GM18519 (cell line): ENCODE measurements at regions not wholly inside any gene's neighbourhood (a gene's known extent, or its start where the extent isn't known, plus 50 kb on each side); places are given as distances from the start of the nearest gene placed in this dataset.

Source experiments
- ATAC-seq: cut with Tn5 transposase; IDR thresholded peaks from one replicate; pipeline ENCODE4 v1.9.1; 2021; ENCODE audit warnings: mild to moderate bottlenecking, moderate library complexity; ENCODE audit not compliant: unreplicated experiment, low FRiP score

GRCh38 chr14:49527221-49527620 lies 59.0 kb downstream of the RPS29 start:
- no peak for ATAC-seq

- ATAC-seq = no peak
These were observed 60.1 kb downstream of the RPS29 start for GRCh38 chr14:49526101-49526500.

- no peak for ATAC-seq
These were observed 69.9 kb downstream of the RPS29 start for GRCh38 chr14:49516286-49516685.

GRCh38 chr14:49512571-49512970 lies 73.6 kb downstream of the RPS29 start:
- no peak for ATAC-seq

- ATAC-seq = no peak
These were observed 74.0 kb downstream of the RPS29 start for GRCh38 chr14:49512147-49512551.

DNA sequence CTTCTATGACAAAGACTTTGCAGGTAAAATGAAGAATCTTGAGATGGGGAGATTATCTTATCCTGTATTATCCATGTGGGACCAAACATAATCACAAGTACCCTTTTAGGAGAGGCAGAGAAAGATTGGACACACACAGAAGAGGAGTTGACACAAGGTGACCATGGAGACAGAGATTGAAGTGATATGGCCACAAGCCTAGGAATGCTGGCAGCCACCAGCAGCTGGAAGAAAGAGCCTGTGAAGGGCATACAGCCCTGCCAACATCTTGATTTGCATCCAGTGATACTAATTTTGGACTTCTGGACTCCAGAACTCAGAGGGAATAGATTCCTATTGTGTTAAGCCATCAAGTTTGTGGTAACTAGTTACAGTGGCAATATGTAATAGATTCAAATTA lies 78.1 kb downstream of the RPS29 start:
- no peak for ATAC-seq

- no peak for ATAC-seq
These were observed 79.5 kb downstream of the RPS29 start for GRCh38 chr14:49506650-49507049.

DNA sequence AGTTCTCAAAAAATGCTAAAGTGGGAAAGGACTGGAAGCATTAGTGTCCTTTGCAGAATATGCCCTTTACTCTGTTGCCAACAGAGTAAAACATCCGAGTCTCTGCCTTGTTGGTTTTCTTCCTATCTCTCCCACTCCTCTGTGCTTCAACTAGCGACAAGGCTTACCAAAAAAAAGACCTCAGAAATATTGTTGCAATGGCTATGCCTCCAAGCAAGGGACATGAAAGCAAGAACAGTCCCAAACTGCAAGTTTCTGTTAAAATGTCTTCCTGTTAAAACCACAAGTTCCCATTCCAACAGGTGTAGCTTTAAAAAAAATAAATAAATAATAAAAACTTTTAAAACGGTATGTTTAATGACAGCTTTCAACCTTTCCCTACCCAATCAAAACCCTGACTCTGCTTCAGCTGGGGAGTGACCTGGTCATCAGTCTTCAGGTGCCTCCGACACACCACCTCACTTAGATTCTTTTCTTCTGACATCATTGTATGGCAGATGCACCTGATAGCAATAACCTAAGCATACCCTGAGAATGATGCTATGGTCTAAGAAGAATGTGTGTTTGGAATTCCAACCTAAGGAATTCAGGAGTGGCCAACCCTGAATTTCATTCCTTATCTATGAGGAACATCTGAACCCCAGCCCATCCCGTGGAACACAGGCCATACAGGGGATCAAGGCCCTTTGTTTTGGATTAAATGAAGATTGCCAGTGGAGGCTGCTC lies 81.0 kb downstream of the RPS29 start:
- no peak for ATAC-seq

GRCh38 chr14:49497725-49498348 lies 88.3 kb downstream of the RPS29 start:
- ATAC-seq = peak; percentile 88

DNA sequence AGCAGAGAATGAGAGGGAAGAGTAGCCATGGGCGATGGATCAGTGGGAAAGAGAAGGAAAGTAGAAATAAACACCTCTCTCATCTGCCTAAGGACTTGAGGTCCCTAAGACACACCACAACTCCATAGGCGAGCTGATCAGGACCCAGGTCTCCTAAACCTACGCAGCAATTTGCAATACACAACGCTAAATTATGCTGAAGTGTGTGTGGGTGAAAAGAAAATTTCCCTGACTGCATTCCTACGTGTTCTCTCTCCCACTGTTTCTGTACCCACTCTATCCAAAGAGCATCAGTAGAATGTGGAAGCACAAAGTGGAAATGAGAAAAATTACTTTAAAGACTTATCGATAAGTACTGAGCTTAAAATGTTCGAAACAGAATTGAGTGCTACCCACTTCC lies 88.9 kb downstream of the RPS29 start:
- no peak for ATAC-seq

DNA sequence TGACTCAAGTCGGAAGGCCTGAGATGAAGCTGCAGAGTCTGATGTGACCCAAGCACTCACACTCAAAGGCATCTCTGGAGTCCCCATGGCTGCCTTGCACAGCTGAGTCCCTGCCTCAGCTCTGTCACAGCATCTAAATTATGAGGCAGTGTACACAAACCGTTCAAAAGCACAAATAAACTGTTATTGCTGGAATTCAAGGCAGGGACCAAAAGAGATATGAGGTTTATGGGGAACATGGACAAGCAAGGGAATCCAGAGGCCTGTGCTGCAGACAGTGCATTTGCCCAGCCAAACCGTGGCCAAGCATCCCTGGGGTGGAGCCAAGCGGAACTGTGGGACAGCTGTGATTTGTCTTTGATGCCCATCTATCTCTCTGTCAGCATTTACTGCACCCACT lies 91.3 kb downstream of the RPS29 start:
- no peak for ATAC-seq

GRCh38 chr14:49493557-49493956 lies 92.6 kb downstream of the RPS29 start:
- no peak for ATAC-seq

DNA sequence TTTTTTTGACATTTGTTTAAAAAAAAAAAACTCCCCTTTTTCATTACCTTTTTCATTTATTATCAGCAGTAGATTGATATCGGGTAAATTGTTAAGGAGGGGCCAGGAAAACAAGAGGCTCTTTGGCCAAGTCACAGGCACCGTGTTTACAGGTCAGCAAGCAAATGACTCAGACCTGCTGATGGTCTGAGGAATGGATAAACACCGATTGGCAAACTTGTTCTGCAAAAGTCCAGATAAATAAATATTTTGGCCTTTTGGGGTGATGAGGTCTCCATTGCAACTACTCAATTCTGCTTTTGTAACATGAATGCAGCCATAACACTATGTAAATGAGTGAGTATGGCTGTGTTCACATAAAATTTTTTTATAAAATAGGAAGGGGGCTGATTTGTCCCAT lies 94.0 kb downstream of the RPS29 start:
- no peak for ATAC-seq

GRCh38 chr14:49489341-49489740 lies 96.8 kb downstream of the RPS29 start:
- ATAC-seq = no peak

DNA sequence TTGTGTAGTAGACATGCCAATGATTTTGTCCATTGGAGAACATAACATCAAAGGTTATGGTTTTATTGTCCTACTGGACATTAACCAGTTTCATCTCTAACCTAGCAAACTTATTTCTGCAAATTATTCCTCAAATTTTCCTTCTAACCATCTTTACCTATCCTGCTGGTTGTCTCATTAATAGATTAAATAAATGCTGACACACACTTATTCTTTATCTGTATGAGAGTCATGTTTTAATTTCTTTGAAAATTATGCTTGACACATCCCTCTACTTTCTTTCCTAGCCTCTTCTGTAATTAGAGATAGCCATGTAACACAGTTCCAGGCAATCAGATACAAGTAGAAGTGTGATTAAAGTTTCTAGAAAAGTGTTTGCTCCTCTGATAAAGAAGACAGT lies 98.9 kb downstream of the RPS29 start:
- no peak for ATAC-seq

GRCh38 chr14:49485290-49485689 lies 100.9 kb downstream of the RPS29 start:
- no peak for ATAC-seq

DNA sequence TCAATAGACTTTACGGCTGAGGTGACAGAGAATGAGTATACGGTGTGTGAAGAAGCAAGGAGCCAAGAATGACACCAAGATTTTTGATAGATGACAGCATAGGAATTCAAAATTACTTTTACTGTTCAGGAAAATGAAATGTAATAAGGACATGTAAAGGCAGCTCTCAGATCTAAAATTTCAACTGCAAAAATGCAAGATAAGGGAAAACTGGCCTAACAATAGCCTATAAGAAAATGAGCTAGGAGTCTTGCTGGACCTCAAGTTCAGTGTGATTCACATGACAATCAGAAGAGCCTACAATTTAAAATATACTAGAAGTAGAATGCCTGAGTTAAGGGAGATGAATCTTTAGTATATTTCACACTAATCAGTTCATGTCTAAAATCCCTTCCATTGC lies 102.0 kb downstream of the RPS29 start:
- no peak for ATAC-seq

- ATAC-seq = peak; percentile 79
These were observed 102.9 kb downstream of the RPS29 start for GRCh38 chr14:49483268-49483667.

GRCh38 chr14:49480979-49481498 lies 105.1 kb downstream of the RPS29 start:
- no peak for ATAC-seq

- no peak for ATAC-seq
These were observed 106.0 kb downstream of the RPS29 start for GRCh38 chr14:49480053-49480760.

GRCh38 chr14:49479432-49479831 lies 106.7 kb downstream of the RPS29 start:
- ATAC-seq = no peak

DNA sequence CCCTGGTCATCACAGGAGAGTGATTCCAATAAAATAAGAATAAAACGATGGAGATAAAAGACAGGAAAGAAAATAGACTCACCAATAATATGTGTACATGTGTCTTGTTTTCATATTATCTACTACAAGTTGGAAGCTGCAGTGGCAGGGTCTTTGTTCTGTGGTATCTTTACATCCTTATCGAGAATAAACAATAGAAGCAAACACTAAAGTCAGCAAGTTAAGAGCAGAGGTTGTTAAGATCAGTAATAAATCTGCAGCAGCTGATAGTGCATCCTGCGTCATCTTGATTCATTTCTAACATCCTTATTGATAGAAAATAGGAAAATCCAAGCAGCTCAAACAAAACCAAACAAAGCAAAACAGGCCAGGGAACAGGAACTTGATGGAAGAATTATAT lies 107.4 kb downstream of the RPS29 start:
- no peak for ATAC-seq
